ENCODE measurements at regions not wholly inside any gene's neighbourhood (a gene's known extent, or its start where the extent isn't known, plus 50 kb on each side); places are given as distances from the start of the nearest gene placed in this dataset.
A peak's percentile ranks its signal among the peaks of the same experiment; 100 is the strongest.

GRCh38 chr2:53474914-53475313, 292.7 kb upstream of the CHAC2 start:
- in situ Hi-C loops (cut with MboI; ENCODE audit: low sequenced_read_pairs, unreplicated experiment): no loop called here
- DNase-seq (ENCODE audit: low spot score): no peak
- no peak for TF ChIP-seq CTCF (IDR thresholded peaks at IDR 0.05; ENCODE audit: borderline replicate concordance, control extremely low read depth, extremely low read depth, insufficient read depth, missing control alignments)

- in situ Hi-C loops (cut with MboI; ENCODE audit: low sequenced_read_pairs, unreplicated experiment): no loop called here
- no peak for TF ChIP-seq CTCF (IDR thresholded peaks at IDR 0.05; ENCODE audit: borderline replicate concordance, control extremely low read depth, extremely low read depth, insufficient read depth, missing control alignments)
- no peak for DNase-seq (ENCODE audit: low spot score)
Observed at GRCh38 chr2:53473775-53474311, 293.8 kb upstream of the CHAC2 start.

GRCh38 chr2:53473236-53473635, 294.4 kb upstream of the CHAC2 start:
- peak; percentile 20 for TF ChIP-seq CTCF (IDR thresholded peaks at IDR 0.05; ENCODE audit: borderline replicate concordance, control extremely low read depth, extremely low read depth, insufficient read depth, missing control alignments)
- in situ Hi-C loops (cut with MboI; ENCODE audit: low sequenced_read_pairs, unreplicated experiment): no loop called here
- DNase-seq (ENCODE audit: low spot score): no peak

GRCh38 chr2:53467467-53468180, 300.0 kb upstream of the CHAC2 start:
- in situ Hi-C loops (cut with MboI; ENCODE audit: low sequenced_read_pairs, unreplicated experiment): no loop called here

GRCh38 chr2:53463806-53464726, 303.5 kb upstream of the CHAC2 start:
- in situ Hi-C loops (cut with MboI; ENCODE audit: low sequenced_read_pairs, unreplicated experiment): no loop called here
- DNase-seq (ENCODE audit: low spot score): no peak
- TF ChIP-seq CTCF (IDR thresholded peaks at IDR 0.05; ENCODE audit: borderline replicate concordance, control extremely low read depth, extremely low read depth, insufficient read depth, missing control alignments): no peak

More at GRCh38 chr2:53467467-53468180, 300.0 kb upstream of the CHAC2 start:
- DNase-seq (ENCODE audit: low spot score): no peak
- TF ChIP-seq CTCF (IDR thresholded peaks at IDR 0.05; ENCODE audit: borderline replicate concordance, control extremely low read depth, extremely low read depth, insufficient read depth, missing control alignments): no peak

- no peak for DNase-seq (ENCODE audit: low spot score)
- TF ChIP-seq CTCF (IDR thresholded peaks at IDR 0.05; ENCODE audit: borderline replicate concordance, control extremely low read depth, extremely low read depth, insufficient read depth, missing control alignments): no peak
- in situ Hi-C loops (cut with MboI; ENCODE audit: low sequenced_read_pairs, unreplicated experiment): no loop called here
Observed at GRCh38 chr2:53460937-53461336, 306.7 kb upstream of the CHAC2 start.
